Activated CD4-positive, alpha-beta T cell treated with anti-CD3 and anti-CD28 coated beads for 24 hours (primary cell): ENCODE measurements at regions not wholly inside any gene's neighbourhood (a gene's known extent, or its start where the extent isn't known, plus 50 kb on each side); places are given as distances from the start of the nearest gene placed in this dataset.
"Not testable (repeated sequence)": the region's sequence is repeated elsewhere in the genome, so short reads cannot be mapped to it uniquely, and the experiment has no call there.

Experiments used
- DNase-seq, 2 donors: peaks; one replicate each; pipeline ENCODE4 v3.0.0-alpha.2; 2020; ENCODE audit warnings: low read depth in 2 of 2

GRCh38 chr3:187852842-187853730, 107.8 kb upstream of the BCL6 start:
- no peak for DNase-seq

DNA sequence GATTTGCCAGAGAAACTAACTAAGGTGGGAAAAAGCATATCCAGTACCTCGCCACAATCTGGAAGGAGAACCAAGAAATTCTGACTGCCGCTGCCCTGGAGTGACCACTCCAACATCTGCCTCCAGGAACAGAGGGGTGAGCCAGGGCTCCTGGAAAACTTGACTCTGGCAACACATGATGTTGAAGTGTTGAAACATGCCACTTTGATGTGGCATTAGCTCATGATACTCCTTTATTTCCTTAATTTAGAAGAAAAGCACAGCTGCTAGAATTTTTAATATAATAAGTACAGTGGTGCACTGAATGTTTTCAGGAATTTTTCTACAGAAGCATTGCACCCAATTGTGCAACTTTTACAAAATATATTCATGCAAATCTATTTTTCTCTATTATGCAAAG, 109.9 kb upstream of the BCL6 start:
- DNase-seq, result no peak

DNA sequence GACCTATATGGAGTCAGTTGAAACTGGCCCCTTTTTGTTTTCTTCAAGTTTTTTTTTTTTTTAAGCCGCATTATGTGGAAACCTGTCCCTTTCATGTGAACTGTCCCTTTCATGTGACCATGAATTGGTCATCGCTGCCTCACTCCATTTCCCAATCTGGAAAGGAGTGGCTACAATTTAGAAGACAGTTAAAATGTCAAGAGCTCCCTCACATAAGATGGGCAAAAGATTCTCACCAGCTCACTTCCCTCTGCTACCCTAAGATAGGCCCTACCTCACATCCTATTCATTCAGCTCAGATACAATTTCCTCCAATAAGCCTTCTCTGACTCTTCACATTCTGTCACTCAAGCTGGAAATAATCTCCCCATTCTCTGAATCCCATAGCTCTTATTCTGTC, 111.3 kb upstream of the BCL6 start:
- DNase-seq, result no peak

DNA sequence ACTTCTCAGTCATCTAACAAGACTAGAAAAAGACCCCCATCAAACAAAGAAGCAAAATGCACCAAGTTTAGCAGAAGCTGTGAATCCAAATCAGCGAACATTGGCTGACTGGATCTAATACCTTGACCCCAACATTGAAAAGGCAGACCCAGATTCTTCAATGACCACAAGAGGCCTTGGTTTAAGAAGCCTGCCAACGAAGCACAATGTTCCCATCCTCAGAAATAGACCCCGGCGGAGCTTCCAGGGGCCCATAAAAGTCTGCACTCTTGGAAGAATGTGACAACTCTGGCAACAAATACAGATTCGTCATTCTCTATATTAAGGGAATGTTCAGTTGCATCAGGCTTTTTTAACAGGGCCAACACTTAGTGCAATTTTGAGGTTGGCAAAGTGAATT, 112.8 kb upstream of the BCL6 start:
- no peak for DNase-seq

DNA sequence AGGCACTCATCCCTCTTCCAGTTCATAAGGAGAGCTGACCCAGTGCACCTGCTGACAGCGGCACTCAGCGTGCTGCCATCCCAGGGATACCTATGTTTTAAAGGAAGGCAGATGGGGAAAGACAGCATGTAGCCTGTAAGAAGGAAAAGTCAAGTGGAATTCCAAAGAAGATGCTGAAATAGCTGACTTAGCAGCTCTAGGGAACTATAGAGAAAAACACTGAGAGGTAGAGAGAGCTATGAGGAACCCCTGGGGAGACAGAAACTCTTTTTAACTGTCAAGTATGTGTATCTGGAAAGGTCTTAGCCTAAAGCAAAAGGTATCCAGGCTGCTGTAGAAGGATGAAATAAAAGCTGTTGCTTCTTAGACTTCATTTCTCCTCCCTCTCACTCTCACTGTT, 113.4 kb upstream of the BCL6 start:
- no peak for DNase-seq

DNA sequence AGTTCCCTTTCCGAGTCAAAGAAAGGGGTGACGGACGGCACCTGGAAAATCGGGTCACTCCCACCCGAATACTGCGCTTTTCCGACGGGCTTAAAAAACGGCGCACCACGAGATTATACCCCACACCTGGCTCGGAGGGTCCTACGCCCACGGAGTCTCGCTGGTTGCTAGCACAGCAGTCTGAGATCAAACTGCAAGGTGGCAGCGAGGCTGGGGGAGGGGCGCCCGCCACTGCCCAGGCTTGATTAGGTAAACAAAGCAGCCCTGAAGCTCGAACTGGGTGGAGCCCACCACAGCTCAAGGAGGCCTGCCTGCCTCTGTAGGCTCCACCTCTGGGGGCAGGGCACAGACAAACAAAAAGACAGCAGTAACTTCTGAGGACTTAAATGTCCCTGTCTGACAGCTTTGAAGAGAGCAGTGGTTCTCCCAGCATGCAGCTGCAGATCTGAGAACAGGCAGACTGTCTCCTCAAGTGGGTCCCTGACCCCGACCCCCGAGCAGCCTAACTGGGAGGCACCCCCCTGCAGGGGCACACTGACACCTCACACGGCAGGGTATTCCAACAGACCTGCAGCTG, 117.5 kb upstream of the BCL6 start:
- not testable (repeated sequence) for DNase-seq

GRCh38 chr3:187870360-187871203, 125.3 kb upstream of the BCL6 start:
- DNase-seq, result no peak

GRCh38 chr3:187871204-187871591, 125.9 kb upstream of the BCL6 start:
- no peak for DNase-seq

DNA sequence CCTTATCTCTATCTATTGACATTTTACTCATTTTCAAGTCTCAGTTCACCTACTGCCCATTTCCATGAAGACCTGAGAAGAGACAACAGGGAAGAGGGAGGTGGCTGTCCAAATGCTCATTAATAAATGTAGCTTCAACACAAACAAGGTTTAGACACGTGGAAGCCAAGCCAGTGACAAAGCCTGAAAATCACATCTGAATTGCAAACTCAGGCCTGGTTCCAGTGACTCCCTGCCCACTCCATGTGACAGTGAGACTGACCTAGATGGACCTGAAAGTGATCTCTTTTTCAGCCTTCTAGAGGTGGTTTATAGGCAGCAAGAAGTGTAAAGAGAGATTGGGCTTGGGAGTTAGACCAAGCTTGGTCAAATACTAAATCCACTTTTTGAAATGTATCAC, 126.6 kb upstream of the BCL6 start:
- DNase-seq, result no peak

DNA sequence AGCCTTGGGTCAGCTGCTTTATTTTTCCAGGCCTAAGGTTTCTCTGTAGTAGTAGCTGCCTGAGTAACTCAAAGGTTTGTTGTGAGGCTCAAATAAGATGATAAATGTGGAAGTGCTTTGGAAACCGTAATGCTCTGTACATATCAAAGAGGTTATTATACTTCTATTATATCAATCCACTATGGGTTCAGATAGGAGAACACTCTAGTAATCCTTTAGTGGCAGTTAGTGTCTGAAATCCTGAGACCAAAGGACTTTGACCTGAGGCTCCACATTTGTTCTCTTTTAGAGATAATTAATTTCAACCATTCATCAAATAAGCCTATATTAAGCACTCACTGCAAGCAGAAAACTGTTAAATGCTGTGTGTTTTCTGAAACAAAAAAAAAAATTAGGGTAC, 128.6 kb upstream of the BCL6 start:
- DNase-seq, result no peak

- DNase-seq, result no peak
Measured at GRCh38 chr3:187875863-187876262, 130.6 kb upstream of the BCL6 start.

DNA sequence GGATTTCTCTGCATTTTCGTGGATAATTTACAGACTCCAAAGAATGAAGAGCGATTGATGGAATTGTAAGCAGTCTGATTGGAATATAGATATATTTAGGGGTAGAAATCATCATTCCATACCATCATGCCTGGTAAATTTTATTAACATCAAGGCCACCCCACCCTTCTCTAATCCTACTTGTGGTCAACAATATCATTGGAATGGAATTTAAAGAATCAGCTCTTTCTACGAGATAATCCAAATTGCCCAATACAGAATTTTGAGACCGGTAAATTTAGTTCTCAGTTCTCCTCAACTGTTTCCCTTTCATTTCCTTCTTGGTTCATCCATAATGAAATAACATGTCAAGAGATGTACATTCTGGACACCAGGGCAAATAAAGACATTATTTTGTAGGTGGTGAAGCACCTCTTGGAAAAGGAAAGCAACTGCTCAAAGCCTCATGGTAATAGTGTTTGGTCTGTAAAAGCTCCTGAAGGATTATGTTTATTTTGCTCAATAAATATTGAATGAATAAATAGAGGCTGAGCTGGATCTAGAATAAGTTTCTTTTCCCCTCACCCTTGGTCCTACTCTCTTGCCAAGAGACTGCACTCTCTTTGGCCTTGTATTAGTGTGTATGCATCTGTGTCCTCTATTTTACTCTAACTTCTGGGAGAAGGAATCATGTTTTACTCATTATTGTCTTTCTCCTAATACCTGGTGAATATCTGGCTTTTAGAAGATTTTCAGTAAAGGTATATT, 133.7 kb upstream of the BCL6 start:
- no peak for DNase-seq

- DNase-seq, result no peak
Measured at GRCh38 chr3:187880441-187880840, 135.2 kb upstream of the BCL6 start.

DNA sequence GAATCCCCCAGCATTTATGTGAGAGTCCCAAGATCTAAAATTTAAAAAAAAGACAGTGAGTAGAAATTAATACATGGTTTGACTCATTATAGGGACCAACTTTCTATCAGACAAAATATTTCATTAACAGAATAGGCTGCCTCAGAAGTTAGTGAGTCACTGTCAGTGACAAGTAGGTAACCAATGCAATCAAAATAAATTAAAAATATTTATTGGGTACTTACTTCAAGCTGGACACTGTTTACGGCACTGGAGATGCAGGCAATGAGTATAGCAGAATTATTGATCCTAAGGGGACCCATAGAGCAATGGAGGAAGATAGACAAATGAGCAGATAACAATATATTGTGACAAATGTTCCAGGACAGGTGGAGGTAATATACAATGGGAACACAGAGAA, 135.6 kb upstream of the BCL6 start:
- no peak for DNase-seq

DNA sequence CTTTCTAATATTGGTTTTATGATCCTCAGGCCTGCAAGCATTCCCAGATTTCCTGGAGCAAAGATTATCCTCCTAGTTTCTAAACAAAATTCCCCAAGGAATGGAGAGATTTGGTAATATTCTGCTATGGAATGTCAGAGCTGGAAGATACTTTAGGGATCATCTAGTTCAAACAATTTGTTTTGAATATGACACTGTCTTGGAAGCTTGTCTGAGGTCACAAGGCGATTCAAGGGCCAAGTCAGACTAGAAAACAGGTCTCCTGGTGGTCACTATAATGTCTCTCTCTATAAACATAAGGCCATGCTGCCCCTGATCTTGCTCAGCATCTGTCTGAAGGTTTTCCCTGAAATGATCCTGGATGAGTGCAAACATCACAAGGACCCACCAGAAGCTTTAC, 143.4 kb upstream of the BCL6 start:
- no peak for DNase-seq

GRCh38 chr3:187889106-187889505, 143.8 kb upstream of the BCL6 start:
- no peak for DNase-seq

DNA sequence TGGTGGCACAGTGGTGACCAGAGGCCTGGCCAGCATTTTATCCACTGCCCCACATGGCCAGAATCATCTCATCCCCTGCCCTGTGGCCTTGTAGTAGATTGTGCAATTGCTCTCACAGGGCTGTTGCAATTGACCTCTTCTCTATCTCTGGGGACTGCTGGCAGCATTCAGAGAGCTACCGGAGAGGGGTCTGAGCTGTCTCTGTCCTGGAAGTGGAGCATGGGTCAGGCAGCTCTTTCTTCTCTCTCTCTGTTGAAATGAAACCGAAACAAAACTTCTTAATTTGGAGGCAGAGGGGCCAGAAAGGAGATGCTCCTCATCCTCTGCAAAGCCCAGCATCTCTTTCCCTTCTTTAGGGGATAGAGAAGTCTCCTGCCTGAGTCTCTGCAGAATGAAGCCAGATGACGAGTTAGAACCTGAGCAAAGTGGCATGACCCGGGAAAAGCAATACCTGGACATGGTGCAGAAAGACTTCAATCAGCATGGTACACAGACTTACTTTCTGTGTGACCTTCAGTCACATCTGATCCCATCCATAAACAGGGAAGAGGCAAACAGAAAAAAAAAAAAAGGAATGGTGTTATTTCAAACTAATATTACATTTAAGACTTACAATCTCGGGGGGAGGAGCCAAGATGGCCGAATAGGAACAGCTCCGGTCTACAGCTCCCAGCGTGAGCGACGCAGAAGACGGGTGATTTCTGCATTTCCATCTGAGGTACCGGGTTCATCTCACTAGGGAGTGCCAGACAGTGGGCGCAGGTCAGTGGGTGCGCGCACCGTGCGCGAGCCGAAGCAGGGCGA, 144.5 kb upstream of the BCL6 start:
- DNase-seq, result no peak

GRCh38 chr3:187890405-187890752, 145.1 kb upstream of the BCL6 start:
- DNase-seq, result not testable (repeated sequence)

DNA sequence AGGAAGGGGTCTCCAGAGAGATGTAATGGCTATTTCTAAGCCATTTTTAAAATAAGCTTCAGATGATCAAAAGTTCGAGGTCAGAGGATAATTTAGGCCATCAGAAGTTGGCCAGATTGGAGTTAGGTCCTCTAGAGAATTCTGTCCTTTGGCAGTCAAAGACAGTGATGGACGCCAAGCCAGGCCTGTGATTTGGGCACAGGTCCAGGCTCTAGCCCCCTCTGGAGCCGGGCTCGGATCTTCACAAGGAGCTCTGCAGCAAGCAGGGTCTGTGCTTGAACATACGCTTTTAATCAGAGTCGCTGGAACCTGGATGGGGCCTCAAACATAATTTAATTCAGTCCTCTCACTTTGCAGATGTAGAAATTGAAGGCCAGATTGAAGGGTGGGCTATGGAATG, 151.4 kb upstream of the BCL6 start:
- no peak for DNase-seq

DNA sequence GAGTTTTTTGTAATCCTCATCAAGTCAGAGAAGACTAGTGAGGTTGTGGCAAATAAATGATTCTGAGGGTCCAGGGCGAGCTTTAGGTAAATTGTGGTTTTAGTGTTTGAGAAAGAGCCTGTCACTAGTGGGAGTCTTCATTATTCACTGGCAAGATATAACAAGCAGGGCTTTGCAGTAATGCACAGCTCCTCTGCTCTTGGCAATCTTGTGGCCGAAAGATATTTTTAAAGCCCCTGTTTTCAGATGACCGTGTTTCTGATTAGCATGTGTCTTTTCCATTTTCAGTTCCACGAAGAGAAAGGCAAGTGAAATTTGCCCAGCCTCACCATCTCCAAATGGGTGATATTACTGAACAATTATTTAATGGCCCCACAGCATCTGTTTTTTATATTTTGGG, 154.0 kb upstream of the BCL6 start:
- DNase-seq, result no peak
